ENCODE measurements at regions not wholly inside any gene's neighbourhood (a gene's known extent, or its start where the extent isn't known, plus 50 kb on each side); places are given as distances from the start of the nearest gene placed in this dataset.

DNA sequence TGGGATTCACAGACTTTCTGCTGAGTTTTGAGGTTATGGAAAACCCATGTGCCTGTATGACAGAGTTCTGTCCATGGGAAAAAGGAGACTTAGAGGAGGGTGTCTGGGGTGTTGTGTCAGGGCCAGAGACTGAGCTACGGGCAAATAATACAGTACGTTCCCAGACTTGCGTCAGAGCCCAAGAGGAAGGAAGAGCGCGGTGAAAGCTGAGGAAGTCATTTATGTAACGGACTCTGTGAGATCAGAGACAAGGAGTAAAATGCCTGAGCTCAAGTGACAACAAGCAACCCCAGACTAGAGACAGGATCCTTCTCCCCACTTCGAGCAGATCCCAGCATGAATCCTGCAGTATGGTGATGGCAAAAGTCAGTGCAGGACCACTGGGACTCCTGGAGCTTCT is 368.6 kb upstream of the MCTP2 start:
- TF ChIP-seq, protein P1, sequence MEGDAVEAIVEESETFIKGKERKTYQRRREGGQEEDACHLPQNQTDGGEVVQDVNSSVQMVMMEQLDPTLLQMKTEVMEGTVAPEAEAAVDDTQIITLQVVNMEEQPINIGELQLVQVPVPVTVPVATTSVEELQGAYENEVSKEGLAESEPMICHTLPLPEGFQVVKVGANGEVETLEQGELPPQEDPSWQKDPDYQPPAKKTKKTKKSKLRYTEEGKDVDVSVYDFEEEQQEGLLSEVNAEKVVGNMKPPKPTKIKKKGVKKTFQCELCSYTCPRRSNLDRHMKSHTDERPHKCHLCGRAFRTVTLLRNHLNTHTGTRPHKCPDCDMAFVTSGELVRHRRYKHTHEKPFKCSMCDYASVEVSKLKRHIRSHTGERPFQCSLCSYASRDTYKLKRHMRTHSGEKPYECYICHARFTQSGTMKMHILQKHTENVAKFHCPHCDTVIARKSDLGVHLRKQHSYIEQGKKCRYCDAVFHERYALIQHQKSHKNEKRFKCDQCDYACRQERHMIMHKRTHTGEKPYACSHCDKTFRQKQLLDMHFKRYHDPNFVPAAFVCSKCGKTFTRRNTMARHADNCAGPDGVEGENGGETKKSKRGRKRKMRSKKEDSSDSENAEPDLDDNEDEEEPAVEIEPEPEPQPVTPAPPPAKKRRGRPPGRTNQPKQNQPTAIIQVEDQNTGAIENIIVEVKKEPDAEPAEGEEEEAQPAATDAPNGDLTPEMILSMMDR (IDR thresholded peaks at IDR 0.05) = no peak
- no peak for TF ChIP-seq POLR2A (IDR thresholded peaks at IDR 0.05)
- H3K4me3 ChIP-seq (ENCODE audit: low read depth, poor library complexity, severe bottlenecking) = no peak overlapping the region
- intact Hi-C loops (cut with DNase I; ENCODE audit: low total_unique reads) = no loop called here
- 76% methylated on average over 7 of the region's 7 CpGs for WGBS, 2 donors
- peak in 1 of 2 donors; percentile 48 for DNase-seq (ENCODE audit: low spot score in 2 of 2)

DNA sequence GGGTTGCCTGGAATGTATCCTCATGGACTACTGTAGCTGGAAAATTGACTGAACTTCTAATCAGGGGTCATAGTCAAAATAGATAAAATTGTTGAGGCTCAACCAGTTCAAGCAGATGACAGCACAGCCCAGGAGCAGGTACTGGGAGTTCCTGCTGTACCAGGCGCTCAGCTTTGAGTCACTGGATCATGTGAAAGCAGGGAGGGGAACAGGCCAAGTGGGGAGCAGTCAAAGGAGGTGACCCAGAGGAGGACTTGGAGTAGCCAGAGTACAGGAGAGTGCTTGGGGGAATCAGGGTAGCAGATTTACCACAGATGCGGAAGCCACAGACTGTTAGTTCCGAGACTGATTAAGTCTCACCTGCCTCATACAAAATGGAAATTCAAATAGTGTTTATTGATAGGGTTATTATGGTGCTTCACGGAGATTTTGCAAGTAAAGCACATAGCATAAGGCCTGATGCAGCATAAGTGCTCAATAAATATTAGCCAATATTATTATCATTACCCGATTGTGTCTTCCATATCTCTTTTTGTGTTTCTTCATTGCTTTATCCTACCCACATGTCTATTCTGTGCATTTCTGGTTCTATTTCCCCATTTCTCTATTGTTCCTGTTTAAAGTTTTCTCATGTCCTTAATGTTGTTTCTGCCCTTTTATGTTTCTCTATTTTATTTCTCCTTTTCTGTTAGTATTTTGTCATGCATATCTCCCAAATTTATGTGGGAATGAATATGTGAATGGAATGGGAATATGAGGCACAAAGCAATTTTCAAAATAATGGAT is 369.2 kb upstream of the MCTP2 start:
- intact Hi-C loops (cut with DNase I; ENCODE audit: low total_unique reads) = no loop called here
- no peak for DNase-seq (ENCODE audit: low spot score in 2 of 2)
- H3K4me3 ChIP-seq (ENCODE audit: low read depth, poor library complexity, severe bottlenecking) = no peak overlapping the region
- TF ChIP-seq, protein P1 (IDR thresholded peaks at IDR 0.05) = no peak
- TF ChIP-seq POLR2A (IDR thresholded peaks at IDR 0.05) = no peak
- 89 to 90% methylated on average over 5 of the region's 5 CpGs for WGBS, 2 donors

DNA sequence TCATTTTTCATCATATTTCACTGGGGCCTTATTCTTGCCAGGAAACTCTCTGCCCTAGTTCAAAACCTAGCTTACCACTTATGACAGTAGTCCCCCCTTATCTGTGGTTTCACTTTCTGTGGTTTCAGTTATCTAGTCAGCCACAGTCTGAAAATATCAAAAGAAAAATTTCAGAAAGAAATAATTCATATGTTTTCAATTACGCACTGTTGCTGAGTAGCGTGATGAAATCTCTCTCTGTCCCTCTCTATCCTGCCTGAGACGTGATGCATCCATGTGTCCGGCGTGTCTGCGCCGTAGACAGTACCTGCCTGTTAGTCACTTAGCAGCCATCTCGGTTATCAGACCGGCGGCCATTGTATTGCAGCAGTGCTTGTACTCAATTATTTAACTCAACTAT is 369.9 kb upstream of the MCTP2 start:
- 69 to 71% methylated on average over 10 of the region's 10 CpGs for WGBS, 2 donors
- H3K4me3 ChIP-seq (ENCODE audit: low read depth, poor library complexity, severe bottlenecking) = no peak overlapping the region
- intact Hi-C loops (cut with DNase I; ENCODE audit: low total_unique reads) = no loop called here
- no peak for DNase-seq (ENCODE audit: low spot score in 2 of 2)
- TF ChIP-seq POLR2A (IDR thresholded peaks at IDR 0.05) = no peak
- TF ChIP-seq, protein P1 (IDR thresholded peaks at IDR 0.05) = no peak

DNA sequence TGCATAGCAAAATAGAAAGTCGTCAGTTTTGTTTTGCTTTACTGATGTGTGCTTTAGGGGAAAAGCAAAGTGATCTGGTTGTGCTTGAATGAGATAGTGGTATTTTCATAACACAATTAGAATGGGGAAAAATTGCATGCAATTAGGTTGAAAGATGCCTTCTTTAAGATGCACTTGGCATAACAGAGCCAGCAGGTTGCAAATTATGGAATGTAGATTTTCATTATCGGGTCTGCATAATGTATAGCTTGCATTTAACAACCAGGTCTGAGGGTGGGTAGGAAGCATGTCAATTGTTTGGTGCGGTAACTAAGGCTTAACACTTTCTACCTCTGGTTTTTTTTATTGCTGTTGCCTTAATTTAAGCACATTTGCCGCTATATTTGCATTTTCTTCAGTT is 370.7 kb upstream of the MCTP2 start:
- no peak for TF ChIP-seq POLR2A (IDR thresholded peaks at IDR 0.05)
- TF ChIP-seq, protein P1 (IDR thresholded peaks at IDR 0.05) = no peak
- intact Hi-C loops (cut with DNase I; ENCODE audit: low total_unique reads) = no loop called here
- no peak overlapping the region for H3K4me3 ChIP-seq (ENCODE audit: low read depth, poor library complexity, severe bottlenecking)
- no peak for DNase-seq (ENCODE audit: low spot score in 2 of 2)
- WGBS, 2 donors = 91 to 92% methylated on average over 4 of the region's 4 CpGs

DNA sequence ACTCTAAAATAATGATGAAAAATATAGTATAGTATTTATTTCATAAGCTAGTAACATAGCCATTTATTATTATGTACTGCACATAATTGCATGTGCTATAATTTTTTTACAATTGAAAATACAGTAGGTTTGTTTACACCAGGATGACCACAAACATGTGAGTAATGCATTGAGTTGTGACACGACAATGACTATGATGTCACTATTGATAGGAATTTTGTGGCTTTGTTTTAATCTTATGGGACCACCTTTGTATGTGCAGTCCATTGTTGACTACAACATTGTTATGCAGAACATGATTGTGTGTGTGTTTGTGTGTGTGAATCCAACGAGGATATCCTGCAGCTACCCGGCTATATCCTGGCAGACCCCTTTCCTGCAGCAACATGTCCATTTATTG is 372.2 kb upstream of the MCTP2 start:
- 72 to 84% methylated on average over 3 of the region's 3 CpGs for WGBS, 2 donors
- H3K4me3 ChIP-seq (ENCODE audit: low read depth, poor library complexity, severe bottlenecking) = no peak overlapping the region
- no peak for DNase-seq (ENCODE audit: low spot score in 2 of 2)
- no peak for TF ChIP-seq POLR2A (IDR thresholded peaks at IDR 0.05)
- TF ChIP-seq, protein P1 (IDR thresholded peaks at IDR 0.05) = no peak
- intact Hi-C loops (cut with DNase I; ENCODE audit: low total_unique reads) = no loop called here
